ENCODE measurements at regions not wholly inside any gene's neighbourhood (a gene's known extent, or its start where the extent isn't known, plus 50 kb on each side); places are given as distances from the start of the nearest gene placed in this dataset.

DNA sequence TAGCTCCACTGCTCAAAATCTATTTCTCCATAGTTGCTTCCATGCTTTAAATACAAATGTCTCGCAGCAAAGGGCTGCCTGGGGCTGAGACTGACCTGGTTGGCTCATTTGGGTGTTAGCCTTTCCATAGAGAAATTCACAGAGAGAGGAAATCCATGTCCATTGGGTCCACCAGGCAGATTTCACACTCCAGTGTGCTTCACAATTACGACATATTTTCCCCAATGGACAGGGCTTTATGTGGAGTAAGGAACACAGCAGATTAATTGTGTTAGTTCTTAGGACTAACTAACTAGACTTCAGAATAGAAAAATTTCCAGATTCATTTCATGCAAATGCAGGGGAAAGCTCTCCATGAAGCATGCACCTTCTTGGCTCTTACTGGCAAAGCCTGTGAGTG, 180.7 kb downstream of the FBXO15 start:
- Histone ChIP-seq H3K4me3 (ENCODE audit: low read length) (no peak overlapping the region), H3K27ac (ENCODE audit: low read length) (no peak overlapping the region), H3K36me3 (ENCODE audit: control insufficient read depth, insufficient read depth, low read length) (no peaks in the 10 kb centered on the region), H3K9me3 (ENCODE audit: control insufficient read depth, insufficient read depth, low read length) (no peaks in the 10 kb centered on the region; the same call in 1 of the 2 replicates), H3K4me1 (ENCODE audit: control insufficient read depth, insufficient read depth, low read length) (no peaks in the 10 kb centered on the region), H3K27me3 (ENCODE audit: control insufficient read depth, insufficient read depth, low read length) (no peaks in the 10 kb centered on the region)
- WGBS (ENCODE audit: insufficient coverage, insufficient read length) = no CpG with 5 or more reads among the region's 2 CpGs
- no peak for DNase-seq (ENCODE audit: low read depth, low spot score)

DNA sequence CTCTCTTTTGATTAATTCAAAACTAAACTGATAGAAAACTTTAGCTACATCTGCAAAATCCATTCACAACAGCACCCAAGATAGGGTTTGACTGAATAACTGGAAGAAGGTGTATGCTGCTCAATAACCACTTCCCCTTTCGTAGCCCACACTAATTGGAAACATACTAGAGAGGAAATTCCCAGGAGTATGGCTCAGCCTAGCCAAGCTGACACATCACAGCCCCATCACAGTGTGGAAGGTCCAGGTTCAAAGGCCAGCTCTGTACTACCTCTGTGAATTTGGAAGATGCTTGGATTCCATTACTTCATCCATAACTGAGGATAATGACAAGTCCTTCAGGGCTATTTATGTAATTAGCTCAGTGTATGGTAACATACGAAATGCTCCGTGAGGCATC, 185.4 kb downstream of the FBXO15 start:
- Histone ChIP-seq H3K27ac (ENCODE audit: low read length) (no peak overlapping the region), H3K36me3 (ENCODE audit: control insufficient read depth, insufficient read depth, low read length) (no peaks in the 10 kb centered on the region), H3K4me3 (ENCODE audit: low read length) (no peak overlapping the region), H3K4me1 (ENCODE audit: control insufficient read depth, insufficient read depth, low read length) (peaks cover 1% of the 10 kb centered on the region; the same call in 1 of the 2 replicates), H3K9me3 (ENCODE audit: control insufficient read depth, insufficient read depth, low read length) (no peaks in the 10 kb centered on the region; the same call in 1 of the 2 replicates), H3K27me3 (ENCODE audit: control insufficient read depth, insufficient read depth, low read length) (no peaks in the 10 kb centered on the region)
- no CpG with 5 or more reads among the region's 3 CpGs for WGBS (ENCODE audit: insufficient coverage, insufficient read length)
- DNase-seq (ENCODE audit: low read depth, low spot score) = no peak

DNA sequence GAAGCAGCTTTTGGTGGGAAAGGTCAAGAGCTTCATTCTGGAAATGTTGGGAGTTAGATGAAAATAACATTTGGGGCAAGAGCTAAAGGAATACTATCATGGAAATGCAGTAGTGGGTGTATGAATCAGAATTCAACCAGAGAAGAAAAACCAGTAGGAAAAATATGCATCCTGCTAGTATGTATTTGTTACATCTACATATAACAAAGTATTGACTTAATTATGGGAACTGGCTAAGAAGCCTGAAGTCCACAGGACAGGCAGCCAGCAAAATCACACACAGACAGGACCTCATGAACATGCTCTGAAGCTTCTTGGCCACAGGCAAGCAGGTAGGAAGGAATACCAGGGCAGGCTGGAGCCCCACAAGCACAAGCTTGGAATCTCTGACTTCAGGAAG, 185.8 kb downstream of the FBXO15 start:
- no peaks in the 10 kb centered on the region; the same call in 1 of the 2 replicates for H3K9me3 ChIP-seq (ENCODE audit: control insufficient read depth, insufficient read depth, low read length)
- H3K27me3 ChIP-seq (ENCODE audit: control insufficient read depth, insufficient read depth, low read length) = no peaks in the 10 kb centered on the region
- H3K4me1 ChIP-seq (ENCODE audit: control insufficient read depth, insufficient read depth, low read length) = peaks cover 1% of the 10 kb centered on the region; the same call in 1 of the 2 replicates
- DNase-seq (ENCODE audit: low read depth, low spot score) = no peak
- no peak overlapping the region for H3K27ac ChIP-seq (ENCODE audit: low read length)
- no peak overlapping the region for H3K4me3 ChIP-seq (ENCODE audit: low read length)
- no peaks in the 10 kb centered on the region for H3K36me3 ChIP-seq (ENCODE audit: control insufficient read depth, insufficient read depth, low read length)

DNA sequence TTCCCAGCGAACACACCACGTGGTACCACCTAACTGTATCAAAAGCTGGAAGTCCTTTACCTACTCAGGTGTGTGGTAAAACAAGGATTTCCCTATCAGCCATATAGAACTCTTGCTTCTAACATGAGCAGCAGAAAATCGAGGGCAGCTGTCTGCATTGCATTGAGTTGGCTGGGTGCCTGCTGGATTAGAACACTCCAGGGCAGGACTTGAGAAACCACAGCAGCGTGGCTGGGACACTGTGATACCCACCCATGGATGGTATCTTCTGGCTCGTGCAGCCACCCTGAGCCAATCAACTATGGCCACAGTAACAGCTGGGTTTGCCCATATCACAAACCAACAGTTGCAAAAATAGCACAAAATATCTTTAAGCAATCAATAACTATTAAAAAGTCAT, 188.3 kb downstream of the FBXO15 start:
- no CpG with 5 or more reads among the region's 5 CpGs for WGBS (ENCODE audit: insufficient coverage, insufficient read length)
- H3K9me3 ChIP-seq (ENCODE audit: control insufficient read depth, insufficient read depth, low read length) = no peaks in the 10 kb centered on the region; the same call in 1 of the 2 replicates
- H3K4me1 ChIP-seq (ENCODE audit: control insufficient read depth, insufficient read depth, low read length) = peaks cover 1% of the 10 kb centered on the region; the same call in 1 of the 2 replicates
- H3K27ac ChIP-seq (ENCODE audit: low read length) = no peak overlapping the region
- no peak for DNase-seq (ENCODE audit: low read depth, low spot score)
- H3K4me3 ChIP-seq (ENCODE audit: low read length) = no peak overlapping the region; the same call in 1 of the 2 replicates
- H3K36me3 ChIP-seq (ENCODE audit: control insufficient read depth, insufficient read depth, low read length) = no peaks in the 10 kb centered on the region
- no peaks in the 10 kb centered on the region for H3K27me3 ChIP-seq (ENCODE audit: control insufficient read depth, insufficient read depth, low read length)

DNA sequence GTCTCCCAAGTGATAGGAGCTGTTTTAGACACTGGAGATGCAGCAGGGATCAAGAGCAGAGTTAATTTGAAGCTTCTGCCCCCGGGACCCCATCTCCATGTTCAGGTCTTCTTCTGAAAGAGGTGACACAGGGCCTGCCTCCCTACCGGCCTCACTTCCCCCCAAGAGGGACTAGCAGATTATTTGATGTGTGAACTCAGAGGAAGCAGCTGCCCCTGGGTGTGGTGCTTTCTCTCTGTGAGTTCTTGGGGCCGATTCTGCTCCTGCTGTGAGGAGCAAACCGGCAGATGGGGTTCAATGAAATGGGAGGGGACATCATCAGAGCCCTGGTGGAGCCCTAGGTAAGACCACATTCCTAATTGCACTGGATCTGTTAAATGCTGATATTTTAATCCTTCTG, 193.4 kb downstream of the FBXO15 start:
- Histone ChIP-seq H3K27ac (ENCODE audit: low read length) (no peak overlapping the region), H3K4me1 (ENCODE audit: control insufficient read depth, insufficient read depth, low read length) (peaks cover 1% of the 10 kb centered on the region; the same call in 1 of the 2 replicates), H3K9me3 (ENCODE audit: control insufficient read depth, insufficient read depth, low read length) (no peaks in the 10 kb centered on the region), H3K27me3 (ENCODE audit: control insufficient read depth, insufficient read depth, low read length) (no peaks in the 10 kb centered on the region), H3K36me3 (ENCODE audit: control insufficient read depth, insufficient read depth, low read length) (no peaks in the 10 kb centered on the region), H3K4me3 (ENCODE audit: low read length) (no peak overlapping the region)
- WGBS (ENCODE audit: insufficient coverage, insufficient read length) = no CpG with 5 or more reads among the region's 4 CpGs
- DNase-seq (ENCODE audit: low read depth, low spot score) = no peak

DNA sequence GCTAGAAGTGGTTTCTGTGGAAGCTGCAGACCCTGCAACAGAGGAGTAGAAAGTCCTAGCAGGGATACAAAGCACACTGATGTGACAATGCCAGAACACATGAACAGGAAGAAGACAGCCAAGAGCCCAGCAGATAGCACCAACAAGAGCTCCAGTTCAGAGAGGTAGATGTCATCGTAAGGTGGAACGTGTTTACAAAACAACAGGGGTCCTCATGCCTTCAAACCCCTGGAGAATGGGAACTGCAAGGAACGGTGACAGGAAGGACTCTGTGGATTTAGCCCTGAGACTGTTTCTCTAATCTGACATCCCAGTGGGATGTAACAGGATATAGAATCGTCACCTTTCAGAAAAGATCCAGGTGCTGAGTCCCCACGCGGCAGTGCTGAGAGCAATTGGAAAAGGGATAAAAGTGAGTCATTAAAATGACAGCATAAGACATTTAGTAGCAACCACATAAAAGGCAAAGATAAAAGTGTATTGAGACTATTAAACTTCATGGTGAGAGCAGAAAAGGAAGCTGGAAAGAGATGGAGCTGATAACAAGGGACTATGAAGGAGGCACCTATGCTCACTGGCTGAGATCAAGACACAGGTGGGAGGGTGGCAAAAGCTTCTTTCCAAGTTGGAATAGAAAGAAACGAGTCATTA, 195.2 kb downstream of the FBXO15 start:
- Histone ChIP-seq H3K27ac (ENCODE audit: low read length) (no peak overlapping the region), H3K4me3 (ENCODE audit: low read length) (no peak overlapping the region), H3K36me3 (ENCODE audit: control insufficient read depth, insufficient read depth, low read length) (no peaks in the 10 kb centered on the region), H3K27me3 (ENCODE audit: control insufficient read depth, insufficient read depth, low read length) (no peaks in the 10 kb centered on the region), H3K9me3 (ENCODE audit: control insufficient read depth, insufficient read depth, low read length) (no peaks in the 10 kb centered on the region), H3K4me1 (ENCODE audit: control insufficient read depth, insufficient read depth, low read length) (peaks cover 1% of the 10 kb centered on the region; the same call in 1 of the 2 replicates)
- DNase-seq (ENCODE audit: low read depth, low spot score) = no peak
- WGBS (ENCODE audit: insufficient coverage, insufficient read length) = no CpG with 5 or more reads among the region's 7 CpGs

DNA sequence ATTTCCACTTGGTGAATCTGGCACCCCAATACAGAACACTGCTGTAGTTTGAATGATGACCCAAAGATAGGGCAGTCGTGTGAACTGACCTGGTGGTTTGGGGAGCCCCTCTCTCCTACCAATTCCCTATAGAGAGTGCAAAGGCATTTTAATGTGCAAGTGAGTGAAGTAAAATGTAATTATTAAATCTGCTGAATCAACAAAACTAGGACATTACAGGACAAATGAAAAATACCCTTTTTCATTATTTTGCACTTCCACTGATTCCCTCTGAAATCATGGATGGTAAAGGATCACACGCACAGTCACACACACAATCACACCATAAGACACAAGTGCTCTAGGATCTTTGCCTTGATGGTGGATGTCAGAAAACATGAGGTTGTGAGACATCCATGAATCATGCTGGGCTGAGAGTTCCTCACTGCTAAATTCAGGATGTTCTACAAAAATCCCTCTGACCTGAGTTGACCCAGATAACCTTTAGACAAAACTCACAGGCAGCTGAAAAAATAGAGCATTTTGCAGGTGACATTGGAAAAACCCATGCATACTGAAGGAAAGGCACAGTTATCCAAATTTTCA, 197.4 kb downstream of the FBXO15 start:
- Histone ChIP-seq H3K9me3 (ENCODE audit: control insufficient read depth, insufficient read depth, low read length) (no peaks in the 10 kb centered on the region), H3K27me3 (ENCODE audit: control insufficient read depth, insufficient read depth, low read length) (no peaks in the 10 kb centered on the region), H3K27ac (ENCODE audit: low read length) (no peak overlapping the region), H3K4me1 (ENCODE audit: control insufficient read depth, insufficient read depth, low read length) (no peaks in the 10 kb centered on the region), H3K4me3 (ENCODE audit: low read length) (no peak overlapping the region), H3K36me3 (ENCODE audit: control insufficient read depth, insufficient read depth, low read length) (no peaks in the 10 kb centered on the region)
- WGBS (ENCODE audit: insufficient coverage, insufficient read length) = no CpG with 5 or more reads among the region's 2 CpGs
- no peak for DNase-seq (ENCODE audit: low read depth, low spot score)

DNA sequence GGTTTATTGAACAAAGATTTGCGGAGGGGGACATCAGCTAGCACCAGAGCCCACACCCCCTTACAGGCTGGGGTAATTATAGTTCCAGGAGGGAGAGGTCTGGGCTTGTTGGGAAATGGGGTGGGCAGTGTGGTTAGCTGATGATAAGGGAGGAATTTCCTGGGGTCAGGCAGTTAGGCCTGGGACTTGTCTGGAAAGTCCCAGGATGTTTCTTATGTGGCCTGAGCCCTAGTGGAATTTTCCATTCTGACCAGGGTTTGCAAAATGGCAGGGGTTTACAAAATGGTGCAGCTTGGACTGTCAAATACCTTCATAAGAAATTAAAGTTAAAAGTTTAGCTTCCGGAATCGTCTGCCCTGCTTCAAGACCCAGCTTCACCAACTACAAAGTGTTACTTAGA, 199.1 kb downstream of the FBXO15 start:
- H3K4me3 ChIP-seq (ENCODE audit: low read length) = no peak overlapping the region
- H3K27ac ChIP-seq (ENCODE audit: low read length) = no peak overlapping the region
- H3K9me3 ChIP-seq (ENCODE audit: control insufficient read depth, insufficient read depth, low read length) = no peaks in the 10 kb centered on the region
- H3K36me3 ChIP-seq (ENCODE audit: control insufficient read depth, insufficient read depth, low read length) = no peaks in the 10 kb centered on the region
- no peaks in the 10 kb centered on the region for H3K4me1 ChIP-seq (ENCODE audit: control insufficient read depth, insufficient read depth, low read length)
- H3K27me3 ChIP-seq (ENCODE audit: control insufficient read depth, insufficient read depth, low read length) = no peaks in the 10 kb centered on the region
- DNase-seq (ENCODE audit: low read depth, low spot score) = no peak
- WGBS (ENCODE audit: insufficient coverage, insufficient read length) = no CpG with 5 or more reads among the region's 3 CpGs

DNA sequence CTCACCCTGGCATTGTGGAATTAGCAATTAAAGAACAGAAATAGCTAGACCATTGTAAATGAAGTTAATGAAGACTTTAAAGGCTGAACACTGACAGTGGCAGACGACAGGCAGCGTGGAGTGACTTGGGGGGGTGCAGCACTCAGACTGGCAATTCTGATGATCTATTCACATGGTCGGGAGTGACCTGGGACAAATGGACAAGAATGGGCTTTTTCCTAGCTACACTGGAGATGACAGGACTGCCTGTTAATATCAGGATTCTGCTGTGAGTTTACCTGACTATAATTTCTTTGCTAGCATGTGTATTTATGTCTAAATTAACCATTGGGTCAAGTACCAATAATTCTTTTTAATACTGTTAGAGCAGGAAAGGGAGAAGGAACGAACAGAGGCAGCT, 199.6 kb downstream of the FBXO15 start:
- no CpG with 5 or more reads among the region's 4 CpGs for WGBS (ENCODE audit: insufficient coverage, insufficient read length)
- H3K27ac ChIP-seq (ENCODE audit: low read length) = no peak overlapping the region
- H3K36me3 ChIP-seq (ENCODE audit: control insufficient read depth, insufficient read depth, low read length) = no peaks in the 10 kb centered on the region
- H3K9me3 ChIP-seq (ENCODE audit: control insufficient read depth, insufficient read depth, low read length) = no peaks in the 10 kb centered on the region
- DNase-seq (ENCODE audit: low read depth, low spot score) = no peak
- no peak overlapping the region for H3K4me3 ChIP-seq (ENCODE audit: low read length)
- no peaks in the 10 kb centered on the region for H3K27me3 ChIP-seq (ENCODE audit: control insufficient read depth, insufficient read depth, low read length)
- H3K4me1 ChIP-seq (ENCODE audit: control insufficient read depth, insufficient read depth, low read length) = no peaks in the 10 kb centered on the region

DNA sequence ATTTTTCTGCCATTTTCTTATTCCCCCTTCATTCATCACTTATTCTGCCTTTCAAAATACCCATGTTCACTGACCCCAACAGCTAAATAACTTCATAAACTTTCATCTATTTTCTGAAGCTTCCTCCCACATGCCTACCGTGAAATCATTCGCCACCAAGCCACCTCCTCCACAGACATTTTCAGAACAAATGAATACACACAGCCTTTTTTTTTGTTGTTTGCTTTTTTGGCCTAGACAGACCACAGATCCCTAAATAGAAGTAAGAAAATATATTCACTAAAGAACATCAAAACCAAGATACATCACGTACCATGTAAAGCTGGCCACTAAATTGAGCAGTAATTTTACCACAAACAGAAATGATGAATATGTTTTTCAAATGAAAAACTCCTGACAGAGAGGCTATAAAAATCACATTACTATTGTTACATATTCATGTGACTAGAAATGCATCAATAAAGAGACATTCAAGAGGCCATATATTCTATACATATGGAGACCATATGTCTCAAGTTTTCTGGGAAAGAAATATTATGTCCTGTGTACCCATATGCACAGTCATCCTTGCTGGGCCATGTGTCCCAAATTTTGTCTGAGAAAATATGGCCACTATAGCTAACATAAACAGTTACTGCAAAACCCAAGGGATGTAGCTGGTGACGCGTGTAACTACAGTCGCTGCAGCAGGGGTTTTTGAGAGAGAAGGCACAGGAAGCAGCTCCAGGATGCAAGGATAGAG, 200.3 kb downstream of the FBXO15 start:
- Histone ChIP-seq H3K9me3 (ENCODE audit: control insufficient read depth, insufficient read depth, low read length) (no peaks in the 10 kb centered on the region), H3K4me3 (ENCODE audit: low read length) (no peak overlapping the region), H3K27ac (ENCODE audit: low read length) (no peak overlapping the region), H3K27me3 (ENCODE audit: control insufficient read depth, insufficient read depth, low read length) (no peaks in the 10 kb centered on the region), H3K4me1 (ENCODE audit: control insufficient read depth, insufficient read depth, low read length) (no peaks in the 10 kb centered on the region), H3K36me3 (ENCODE audit: control insufficient read depth, insufficient read depth, low read length) (no peaks in the 10 kb centered on the region)
- WGBS (ENCODE audit: insufficient coverage, insufficient read length) = no CpG with 5 or more reads among the region's 6 CpGs
- no peak for DNase-seq (ENCODE audit: low read depth, low spot score)

Measured in iPS DF 6.9 (cell line).